ENCODE measurements at regions not wholly inside any gene's neighbourhood (a gene's known extent, or its start where the extent isn't known, plus 50 kb on each side); places are given as distances from the start of the nearest gene placed in this dataset.
A peak's percentile ranks its signal among the peaks of the same experiment; 100 is the strongest.

DNA sequence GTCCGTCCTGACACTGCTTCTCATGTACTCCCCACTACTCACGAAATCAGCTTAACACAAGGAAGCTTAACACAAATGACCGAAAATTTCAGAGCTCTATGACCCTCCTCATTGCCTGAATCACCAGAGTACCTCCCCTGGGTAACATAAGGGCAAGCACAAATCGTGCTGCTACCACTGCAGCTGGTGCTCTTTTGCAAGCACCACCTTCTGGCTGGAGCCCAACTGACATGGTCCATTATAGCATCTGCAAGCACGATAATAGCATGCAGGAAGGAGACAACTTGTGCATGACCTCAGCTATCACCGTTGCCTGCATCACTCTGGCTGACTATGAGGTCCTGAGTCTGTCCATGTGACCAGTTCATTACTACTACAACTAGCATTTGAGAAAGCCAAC, 308.0 kb downstream of the TEX13C start:
- DNase-seq (ENCODE audit: low read depth, low spot score): no peak

DNA sequence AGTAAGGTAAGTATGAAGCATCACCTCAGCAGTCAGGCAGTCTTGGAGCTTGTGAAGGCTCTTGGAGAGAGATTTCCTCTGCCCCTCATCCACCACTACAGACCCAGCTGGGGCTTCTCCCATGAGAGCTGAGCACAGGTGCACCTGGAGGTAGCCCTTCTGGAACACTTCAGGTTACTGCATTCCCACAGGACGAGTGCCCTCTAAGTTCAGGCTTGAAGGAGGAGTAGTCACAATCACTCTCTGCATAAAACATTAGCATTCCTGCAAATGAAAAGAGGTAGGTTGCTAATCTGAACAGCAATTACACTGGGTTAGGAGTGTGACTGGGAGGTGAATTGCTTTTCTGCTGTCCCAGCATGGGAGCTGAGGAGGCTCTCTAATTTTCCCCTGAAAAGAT, 308.8 kb downstream of the TEX13C start:
- TF ChIP-seq, protein P1, sequence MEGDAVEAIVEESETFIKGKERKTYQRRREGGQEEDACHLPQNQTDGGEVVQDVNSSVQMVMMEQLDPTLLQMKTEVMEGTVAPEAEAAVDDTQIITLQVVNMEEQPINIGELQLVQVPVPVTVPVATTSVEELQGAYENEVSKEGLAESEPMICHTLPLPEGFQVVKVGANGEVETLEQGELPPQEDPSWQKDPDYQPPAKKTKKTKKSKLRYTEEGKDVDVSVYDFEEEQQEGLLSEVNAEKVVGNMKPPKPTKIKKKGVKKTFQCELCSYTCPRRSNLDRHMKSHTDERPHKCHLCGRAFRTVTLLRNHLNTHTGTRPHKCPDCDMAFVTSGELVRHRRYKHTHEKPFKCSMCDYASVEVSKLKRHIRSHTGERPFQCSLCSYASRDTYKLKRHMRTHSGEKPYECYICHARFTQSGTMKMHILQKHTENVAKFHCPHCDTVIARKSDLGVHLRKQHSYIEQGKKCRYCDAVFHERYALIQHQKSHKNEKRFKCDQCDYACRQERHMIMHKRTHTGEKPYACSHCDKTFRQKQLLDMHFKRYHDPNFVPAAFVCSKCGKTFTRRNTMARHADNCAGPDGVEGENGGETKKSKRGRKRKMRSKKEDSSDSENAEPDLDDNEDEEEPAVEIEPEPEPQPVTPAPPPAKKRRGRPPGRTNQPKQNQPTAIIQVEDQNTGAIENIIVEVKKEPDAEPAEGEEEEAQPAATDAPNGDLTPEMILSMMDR (conservative IDR thresholded peaks at IDR 0.05): no peak
- no peak overlapping the region for H3K4me3 Mint-ChIP-seq
- no peaks in the 10 kb centered on the region for H3K27me3 Mint-ChIP-seq (ENCODE audit: low read depth)
- no peak for DNase-seq (ENCODE audit: low read depth, low spot score)
- H3K27ac Mint-ChIP-seq (ENCODE audit: unreplicated experiment): no peak overlapping the region
- no peaks in the 10 kb centered on the region for H3K4me1 Mint-ChIP-seq
- H3K36me3 Mint-ChIP-seq (ENCODE audit: low read depth): no peaks in the 10 kb centered on the region
- H3K9me3 Mint-ChIP-seq: no peaks in the 10 kb centered on the region

More for the DNA sequence above, 308.0 kb downstream of the TEX13C start:
- Mint-ChIP-seq H3K4me1 (no peaks in the 10 kb centered on the region), H3K27ac (ENCODE audit: unreplicated experiment) (peak overlapping the region; percentile 78), H3K4me3 (no peak overlapping the region), H3K27me3 (ENCODE audit: low read depth) (no peaks in the 10 kb centered on the region), H3K9me3 (no peaks in the 10 kb centered on the region), H3K36me3 (ENCODE audit: low read depth) (no peaks in the 10 kb centered on the region)
- TF ChIP-seq, protein P1 (conservative IDR thresholded peaks at IDR 0.05): no peak

DNA sequence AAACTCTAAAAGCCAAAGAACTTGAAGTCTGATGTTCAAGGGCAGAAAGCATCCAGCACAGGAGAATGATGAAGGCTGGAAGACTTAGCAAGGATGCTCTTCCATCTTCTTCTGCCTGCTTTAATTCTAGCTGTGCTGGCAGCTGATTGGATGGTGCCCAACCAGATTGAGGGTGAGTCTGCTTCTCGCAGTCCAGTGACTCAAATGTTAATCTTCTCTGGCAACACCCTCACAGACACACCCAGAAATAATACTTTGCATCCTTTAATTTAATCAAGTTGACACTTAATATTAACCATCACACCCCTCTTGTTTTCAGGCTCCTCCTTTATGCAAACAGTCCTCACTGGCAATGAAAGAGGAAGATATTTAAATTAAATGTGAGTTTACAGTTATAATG, 321.7 kb downstream of the TEX13C start:
- Mint-ChIP-seq H3K27me3 (ENCODE audit: low read depth) (no peaks in the 10 kb centered on the region), H3K9me3 (peaks cover 12% of the 10 kb centered on the region), H3K4me3 (no peak overlapping the region), H3K27ac (ENCODE audit: unreplicated experiment) (no peak overlapping the region), H3K36me3 (ENCODE audit: low read depth) (peaks cover 7% of the 10 kb centered on the region), H3K4me1 (no peaks in the 10 kb centered on the region)
- TF ChIP-seq, protein P1 (conservative IDR thresholded peaks at IDR 0.05): no peak
- no peak for DNase-seq (ENCODE audit: low read depth, low spot score)

DNA sequence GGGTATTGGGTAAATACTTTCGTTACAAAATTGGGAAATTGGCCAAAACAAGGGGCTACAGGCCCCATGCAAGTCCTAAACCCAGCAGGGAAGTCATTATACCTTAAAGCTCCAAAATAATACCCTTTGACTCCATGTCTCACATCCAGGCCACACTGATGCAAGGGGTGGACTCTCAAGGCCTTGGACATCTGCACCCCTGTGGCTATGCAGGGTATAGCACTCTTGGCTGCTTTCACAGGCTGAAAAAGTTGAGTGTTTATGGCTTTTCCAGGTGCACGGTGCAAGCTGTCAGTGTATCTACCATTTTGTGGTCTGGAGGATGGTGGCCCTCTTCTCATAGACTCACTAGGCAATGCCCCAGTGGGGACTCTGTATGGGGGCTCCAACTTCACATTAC, 326.5 kb downstream of the TEX13C start:
- no peak for DNase-seq (ENCODE audit: low read depth, low spot score)
- TF ChIP-seq, protein P1 (conservative IDR thresholded peaks at IDR 0.05): peak; percentile 53
- Mint-ChIP-seq H3K36me3 (ENCODE audit: low read depth) (peaks cover 7% of the 10 kb centered on the region), H3K27me3 (ENCODE audit: low read depth) (no peaks in the 10 kb centered on the region), H3K4me3 (no peak overlapping the region), H3K9me3 (peaks cover 12% of the 10 kb centered on the region), H3K4me1 (no peaks in the 10 kb centered on the region), H3K27ac (ENCODE audit: unreplicated experiment) (no peak overlapping the region)

DNA sequence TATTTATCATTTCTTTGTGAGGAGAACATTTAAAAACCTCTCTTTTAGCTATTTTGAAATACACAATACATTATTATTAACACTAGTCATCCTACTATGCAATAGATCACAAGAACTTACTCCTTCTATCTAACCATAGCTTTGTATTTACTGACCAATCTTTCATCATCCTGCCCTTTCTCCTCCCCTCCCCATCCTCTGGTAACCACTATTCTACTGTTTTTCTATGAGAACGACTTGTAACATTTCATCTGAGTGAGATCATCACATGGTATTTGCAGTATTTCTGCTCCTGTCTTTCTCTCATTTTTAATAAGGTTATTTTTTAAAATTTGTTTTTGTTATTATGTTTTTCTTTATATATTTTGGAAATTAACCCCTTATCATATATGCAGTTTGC, 331.8 kb downstream of the TEX13C start:
- H3K27me3 Mint-ChIP-seq (ENCODE audit: low read depth): no peaks in the 10 kb centered on the region
- TF ChIP-seq, protein P1 (conservative IDR thresholded peaks at IDR 0.05): no peak
- no peaks in the 10 kb centered on the region for H3K4me1 Mint-ChIP-seq

DNA sequence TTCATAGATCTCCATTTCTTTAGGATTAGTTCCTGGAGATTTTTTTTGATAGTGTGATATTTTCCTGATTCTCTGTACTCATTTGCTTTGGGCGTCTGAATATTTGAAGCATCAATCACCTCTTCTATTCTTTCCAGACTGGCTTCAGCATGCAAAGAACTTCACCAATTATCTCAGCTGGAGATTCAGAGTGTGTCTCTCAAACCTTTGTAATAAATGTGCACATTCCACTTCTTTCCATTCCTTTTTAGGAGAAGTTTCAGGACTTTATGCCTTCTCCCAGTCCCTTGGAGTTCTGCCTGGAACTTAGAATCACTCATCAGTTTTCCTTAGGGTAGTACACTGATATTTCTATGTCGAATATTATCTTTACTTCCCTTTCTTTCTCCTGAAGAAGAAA, 334.8 kb downstream of the TEX13C start:
- no peaks in the 10 kb centered on the region for H3K4me1 Mint-ChIP-seq
- TF ChIP-seq, protein P1 (conservative IDR thresholded peaks at IDR 0.05): no peak
- no peak overlapping the region for H3K27ac Mint-ChIP-seq (ENCODE audit: unreplicated experiment)
- H3K27me3 Mint-ChIP-seq (ENCODE audit: low read depth): no peaks in the 10 kb centered on the region
- H3K9me3 Mint-ChIP-seq: no peaks in the 10 kb centered on the region
- no peaks in the 10 kb centered on the region for H3K36me3 Mint-ChIP-seq (ENCODE audit: low read depth)
- no peak for DNase-seq (ENCODE audit: low read depth, low spot score)
- no peak overlapping the region for H3K4me3 Mint-ChIP-seq

More for the DNA sequence above, 331.8 kb downstream of the TEX13C start:
- H3K36me3 Mint-ChIP-seq (ENCODE audit: low read depth): no peaks in the 10 kb centered on the region
- peaks cover 3% of the 10 kb centered on the region for H3K9me3 Mint-ChIP-seq
- H3K4me3 Mint-ChIP-seq: no peak overlapping the region
- no peak for DNase-seq (ENCODE audit: low read depth, low spot score)
- H3K27ac Mint-ChIP-seq (ENCODE audit: unreplicated experiment): no peak overlapping the region
